Gastrocnemius medialis (tissue), 4 donors: ENCODE measurements at regions not wholly inside any gene's neighbourhood (a gene's known extent, or its start where the extent isn't known, plus 50 kb on each side); places are given as distances from the start of the nearest gene placed in this dataset.

ENCODE experiments used
- ATAC-seq, 2 donors: fragments of 150-250 bp; one replicate each; pipeline ENCODE4 v1.9.1; 2016
- DNase-seq, 2 donors: peaks; one replicate each; pipeline ENCODE4 v3.0.0-alpha.2; 2019
- H3K27ac ChIP-seq, 4 donors: fragments of 200-600 bp; sonication (generic); 1 replicate in 1 of 4; 2 replicates in 3 of 4; pipeline ENCODE4 v1.5.1; 2016 to 2018; ENCODE audit warnings: mild to moderate bottlenecking in 2 of 4, moderate library complexity in 1 of 4
- H3K27me3 ChIP-seq, 3 donors: fragments of 200-600 bp; sonication (generic) in 2 of 3; 1 replicate in 1 of 3; 2 replicates in 2 of 3; pipeline versions ENCODE4 v1.5.1 to v1.6.0; 2016 to 2019; ENCODE audit warnings: mild to moderate bottlenecking in 1 of 3, moderate library complexity in 1 of 3
- H3K36me3 ChIP-seq, 2 donors: fragments of 200-600 bp; sonication (generic) in 1 of 2; one replicate each; pipeline ENCODE4 v1.5.1; 2017 to 2018
- H3K4me1 ChIP-seq, 2 donors: fragments of 200-600 bp; sonication (generic) in 1 of 2; one replicate each; pipeline ENCODE4 v1.5.1; 2016 to 2017; ENCODE audit warnings: mild to moderate bottlenecking in 2 of 2
- H3K4me3 ChIP-seq, 4 donors: fragments of 200-600 bp; sonication (generic) in 3 of 4; 1 replicate in 1 of 4; 2 replicates in 3 of 4; pipeline ENCODE4 v1.5.1; 2016 to 2019; ENCODE audit warnings: mild to moderate bottlenecking in 2 of 4
- H3K9me3 ChIP-seq, 3 donors: fragments of 200-600 bp; sonication (generic) in 2 of 3; 1 replicate in 1 of 3; 2 replicates in 2 of 3; pipeline ENCODE4 v1.5.1; 2016 to 2019
- CTCF ChIP-seq, 5 experiments: fragments of 450-650 bp in 3 of 5; fragments of 200-600 bp in 2 of 5; sonication (generic) in 2 of 5; IDR thresholded peaks in 4 of 5; conservative IDR thresholded peaks in 1 of 5; 1 replicate in 4 of 5; 2 replicates in 1 of 5; pipeline ENCODE4 v1.5.1; 2016 to 2019; ENCODE audit warnings: antibody characterized with exemption in 5 of 5, mild to moderate bottlenecking in 3 of 5, moderate library complexity in 3 of 5
- POLR2A ChIP-seq, 2 donors: fragments of 450-650 bp; IDR thresholded peaks; one replicate each; pipeline ENCODE4 v1.6.1; 2017; ENCODE audit warnings: antibody characterized with exemption in 2 of 2, mild to moderate bottlenecking in 2 of 2, moderate library complexity in 2 of 2
- in situ Hi-C, 4 donors: fragments of 200-750 bp; cut with MboI; loops; one replicate each; pipeline versions ENCODE4 v1.15.0 to v1.8.0; 2017; ENCODE audit warnings: low sequenced_read_pairs in 4 of 4
- intact Hi-C: fragments of 100-400 bp; cut with DNase I; formaldehyde crosslinking; loops from one replicate; pipeline ENCODE4 v1.15.1; 2023; ENCODE audit warnings: low total_unique reads

- TF ChIP-seq POLR2A (IDR thresholded peaks at IDR 0.05) (no peak), CTCF (IDR thresholded peaks at IDR 0.05 in 4 of 5, conservative IDR thresholded peaks at IDR 0.05 in 1 of 5) (no peak)
- H3K27me3 ChIP-seq: no peaks in the 10 kb centered on the region
- intact Hi-C loops (no loop called here), in situ Hi-C loops (no loop called here)
- H3K36me3 ChIP-seq: no peaks in the 10 kb centered on the region
- H3K9me3 ChIP-seq: no peaks in the 10 kb centered on the region
- no peak for DNase-seq
- ATAC-seq: no peak
- peak overlapping the region in 1 of 4 donors; percentile 24 for H3K27ac ChIP-seq
- no peaks in the 10 kb centered on the region for H3K4me1 ChIP-seq
- H3K4me3 ChIP-seq: no peak overlapping the region
Observed at GRCh38 chr3:110414855-110415254, 656.8 kb upstream of the NECTIN3 start.

GRCh38 chr3:110419096-110419495, 652.5 kb upstream of the NECTIN3 start:
- in situ Hi-C loops: no loop called here
- ATAC-seq (no peak), DNase-seq (no peak)
- no peak overlapping the region for H3K4me3 ChIP-seq
- no peaks in the 10 kb centered on the region for H3K9me3 ChIP-seq
- no peaks in the 10 kb centered on the region for H3K4me1 ChIP-seq
- H3K27me3 ChIP-seq: no peaks in the 10 kb centered on the region
- intact Hi-C loops: no loop called here
- no peaks in the 10 kb centered on the region for H3K36me3 ChIP-seq
- TF ChIP-seq POLR2A (IDR thresholded peaks at IDR 0.05) (no peak), CTCF (IDR thresholded peaks at IDR 0.05 in 4 of 5, conservative IDR thresholded peaks at IDR 0.05 in 1 of 5) (no peak)
- H3K27ac ChIP-seq: no peak overlapping the region

- intact Hi-C loops: no loop called here
- Histone ChIP-seq H3K9me3 (no peaks in the 10 kb centered on the region), H3K27me3 (no peaks in the 10 kb centered on the region), H3K4me3 (no peak overlapping the region), H3K36me3 (no peaks in the 10 kb centered on the region), H3K4me1 (no peaks in the 10 kb centered on the region), H3K27ac (no peak overlapping the region)
- no peak for TF ChIP-seq CTCF (IDR thresholded peaks at IDR 0.05 in 4 of 5, conservative IDR thresholded peaks at IDR 0.05 in 1 of 5)
- TF ChIP-seq POLR2A (IDR thresholded peaks at IDR 0.05): no peak
- DNase-seq (no peak), ATAC-seq (no peak)
- in situ Hi-C loops: no loop called here
Observed at GRCh38 chr3:110419601-110420000, 652.0 kb upstream of the NECTIN3 start.

GRCh38 chr3:110420158-110420641, 651.4 kb upstream of the NECTIN3 start:
- TF ChIP-seq CTCF (IDR thresholded peaks at IDR 0.05 in 4 of 5, conservative IDR thresholded peaks at IDR 0.05 in 1 of 5): no peak
- TF ChIP-seq POLR2A (IDR thresholded peaks at IDR 0.05): no peak
- H3K27me3 ChIP-seq: no peaks in the 10 kb centered on the region
- H3K36me3 ChIP-seq: no peaks in the 10 kb centered on the region
- no peak overlapping the region for H3K4me3 ChIP-seq
- no peak for ATAC-seq
- H3K4me1 ChIP-seq: no peaks in the 10 kb centered on the region
- intact Hi-C loops (no loop called here), in situ Hi-C loops (no loop called here)
- DNase-seq: no peak
- H3K27ac ChIP-seq: no peak overlapping the region
- H3K9me3 ChIP-seq: no peaks in the 10 kb centered on the region

GRCh38 chr3:110423276-110423675, 648.3 kb upstream of the NECTIN3 start:
- Histone ChIP-seq H3K27me3 (no peaks in the 10 kb centered on the region), H3K4me3 (no peak overlapping the region), H3K9me3 (no peaks in the 10 kb centered on the region), H3K36me3 (no peaks in the 10 kb centered on the region), H3K27ac (no peak overlapping the region), H3K4me1 (no peaks in the 10 kb centered on the region)
- TF ChIP-seq POLR2A (IDR thresholded peaks at IDR 0.05) (no peak), CTCF (IDR thresholded peaks at IDR 0.05 in 4 of 5, conservative IDR thresholded peaks at IDR 0.05 in 1 of 5) (no peak)
- in situ Hi-C loops (no loop called here), intact Hi-C loops (no loop called here)
- DNase-seq (no peak), ATAC-seq (no peak)
